GM19397 (cell line): ENCODE measurements at regions not wholly inside any gene's neighbourhood (a gene's known extent, or its start where the extent isn't known, plus 50 kb on each side); places are given as distances from the start of the nearest gene placed in this dataset.
"Not testable (repeated sequence)": the region's sequence is repeated elsewhere in the genome, so short reads cannot be mapped to it uniquely, and the experiment has no call there.

Source experiments
- ATAC-seq: cut with Tn5 transposase; IDR thresholded peaks from one replicate; pipeline ENCODE4 v1.9.1; 2021; ENCODE audit warnings: mild to moderate bottlenecking, moderate library complexity; ENCODE audit not compliant: unreplicated experiment

DNA sequence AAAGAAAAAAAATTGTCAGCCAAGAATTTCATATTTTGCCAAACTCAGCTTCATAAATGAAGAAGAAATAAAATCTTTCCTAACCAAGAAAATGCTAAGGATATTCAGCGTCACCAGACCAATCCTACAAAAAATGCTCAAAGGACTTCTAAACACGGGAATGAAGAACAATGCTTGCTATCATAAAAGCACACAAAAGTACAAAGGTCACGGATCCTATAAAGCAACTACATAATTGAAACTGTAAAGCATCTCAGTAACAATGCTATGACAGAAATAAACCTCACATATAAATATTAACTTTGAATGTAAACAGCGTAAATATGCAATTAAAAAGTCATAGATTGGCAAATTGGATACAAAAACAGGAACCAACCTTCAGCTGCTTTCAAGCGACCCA, 1314.6 kb upstream of the GYPC start:
- ATAC-seq: no peak

DNA sequence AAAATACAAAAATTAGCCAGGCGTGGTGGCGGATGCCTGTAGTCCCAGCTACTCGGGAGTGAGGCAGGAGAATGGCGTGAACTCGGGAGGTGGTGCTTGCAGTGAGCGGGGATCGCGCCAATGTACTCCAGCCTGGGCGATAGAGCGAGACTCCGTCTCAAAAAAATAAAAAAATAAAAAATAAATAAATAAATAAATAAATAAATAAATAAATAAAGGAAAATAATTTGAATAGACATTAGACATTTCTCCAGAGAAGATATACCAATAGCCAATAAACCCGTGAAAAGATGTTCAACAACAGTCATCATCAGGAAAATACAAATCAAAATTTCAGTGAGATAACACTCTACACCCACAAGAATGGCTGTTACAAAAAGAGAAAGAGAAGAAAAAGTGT, 1302.4 kb upstream of the GYPC start:
- not testable (repeated sequence) for ATAC-seq

DNA sequence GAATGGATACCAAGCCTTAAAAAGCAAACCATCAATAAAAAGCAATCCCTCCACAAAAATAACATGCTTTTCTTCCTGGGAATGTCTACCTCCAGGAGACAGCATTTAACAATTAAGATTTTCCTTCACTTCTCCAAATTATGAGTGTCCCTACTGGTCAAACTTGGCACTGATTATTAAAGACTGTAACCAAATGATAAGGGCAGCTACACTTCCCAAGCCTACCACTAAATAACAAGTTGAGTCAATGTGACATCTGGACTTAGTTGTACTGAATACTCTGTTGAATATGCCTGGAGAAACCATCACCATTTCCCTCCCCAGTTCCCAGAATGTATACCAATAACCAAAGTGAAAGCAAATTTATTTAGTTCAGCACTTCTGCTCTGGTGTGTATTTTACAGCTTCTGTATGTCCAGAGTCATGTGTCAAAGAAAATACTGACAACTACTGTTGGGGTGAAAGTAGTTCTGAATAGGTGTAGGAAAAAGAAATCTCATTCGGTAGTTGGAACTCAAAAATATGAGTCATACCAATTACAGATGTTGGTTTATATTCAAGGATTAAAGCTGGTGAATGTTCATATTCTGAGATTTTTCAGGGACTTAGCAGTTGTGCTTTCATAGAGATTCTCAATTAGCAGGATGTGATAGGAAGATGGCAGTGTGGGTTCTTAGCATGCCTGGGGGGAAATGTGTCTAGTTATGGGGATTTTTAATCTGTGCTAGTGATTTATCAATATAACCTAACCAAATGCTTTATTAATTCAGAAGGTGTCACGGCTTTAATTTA, 1291.6 kb upstream of the GYPC start:
- no peak for ATAC-seq

DNA sequence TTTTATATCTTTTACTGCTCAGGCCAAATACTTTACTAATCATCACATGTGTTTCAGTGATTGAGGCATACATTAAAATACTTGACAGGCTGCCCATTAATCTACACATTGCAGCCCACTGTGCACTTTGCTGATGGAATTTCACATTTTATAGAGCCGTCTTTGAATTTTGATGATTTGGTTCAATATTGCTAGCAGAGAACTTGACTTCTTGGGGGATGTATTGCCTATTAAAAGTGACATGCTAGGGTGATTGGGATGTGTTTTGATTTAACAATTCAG, 1291.0 kb upstream of the GYPC start:
- ATAC-seq: no peak

DNA sequence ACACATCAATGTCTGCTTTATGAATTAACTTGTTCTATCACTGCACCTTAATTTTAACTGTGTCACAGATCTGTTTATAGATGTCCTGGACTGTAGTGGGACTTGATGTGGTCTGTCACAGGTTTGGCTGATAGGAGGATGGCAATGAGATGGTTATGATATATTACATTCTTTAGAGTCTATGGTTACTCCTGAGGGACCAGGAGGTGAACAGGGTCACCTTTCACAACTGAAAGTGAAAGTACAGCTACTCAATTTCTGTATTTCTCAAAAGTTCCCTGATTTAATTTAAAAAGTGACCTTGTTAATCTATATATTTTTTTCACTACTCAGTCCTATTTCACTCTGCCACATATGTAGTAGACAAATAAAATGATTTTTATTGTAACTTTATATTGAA, 1284.1 kb upstream of the GYPC start:
- ATAC-seq: no peak

DNA sequence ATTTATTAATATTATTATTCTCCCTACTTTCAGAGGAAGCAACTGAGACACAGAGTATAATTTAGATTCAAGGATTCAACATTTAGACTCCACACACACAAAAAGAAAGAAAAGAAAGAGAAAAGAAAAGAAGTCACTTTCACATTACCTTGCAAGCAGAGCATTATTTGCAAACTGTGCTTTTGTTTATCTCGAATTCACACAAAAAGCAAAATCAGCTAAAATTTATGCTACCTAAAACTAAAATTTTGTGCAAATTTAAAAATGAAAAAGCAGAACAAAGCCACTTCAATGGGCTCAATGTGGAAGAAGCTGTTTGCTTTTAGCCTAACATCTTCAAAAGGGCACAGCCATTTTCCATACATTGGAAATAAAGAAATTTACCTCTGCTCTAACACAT, 1282.7 kb upstream of the GYPC start:
- ATAC-seq: no peak

DNA sequence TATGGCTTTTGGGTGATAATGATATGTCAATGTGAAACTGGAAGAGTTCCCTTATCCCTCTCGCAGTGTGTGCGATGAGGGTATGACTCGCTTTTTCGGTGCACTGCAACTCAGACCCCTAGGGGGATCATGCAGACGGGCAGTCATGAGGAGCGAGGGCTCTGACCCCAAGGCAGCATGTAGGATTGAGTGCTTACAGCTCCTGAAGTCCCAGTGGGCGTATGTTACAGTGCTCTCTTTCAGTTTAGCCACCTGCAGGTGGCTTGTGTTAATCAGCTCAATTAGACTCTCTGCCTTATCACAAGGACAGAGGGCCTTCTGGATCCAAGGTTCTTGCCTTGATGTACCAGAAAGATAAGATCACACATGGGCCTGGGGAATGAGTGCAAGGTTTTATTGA, 1269.9 kb upstream of the GYPC start:
- ATAC-seq: no peak

DNA sequence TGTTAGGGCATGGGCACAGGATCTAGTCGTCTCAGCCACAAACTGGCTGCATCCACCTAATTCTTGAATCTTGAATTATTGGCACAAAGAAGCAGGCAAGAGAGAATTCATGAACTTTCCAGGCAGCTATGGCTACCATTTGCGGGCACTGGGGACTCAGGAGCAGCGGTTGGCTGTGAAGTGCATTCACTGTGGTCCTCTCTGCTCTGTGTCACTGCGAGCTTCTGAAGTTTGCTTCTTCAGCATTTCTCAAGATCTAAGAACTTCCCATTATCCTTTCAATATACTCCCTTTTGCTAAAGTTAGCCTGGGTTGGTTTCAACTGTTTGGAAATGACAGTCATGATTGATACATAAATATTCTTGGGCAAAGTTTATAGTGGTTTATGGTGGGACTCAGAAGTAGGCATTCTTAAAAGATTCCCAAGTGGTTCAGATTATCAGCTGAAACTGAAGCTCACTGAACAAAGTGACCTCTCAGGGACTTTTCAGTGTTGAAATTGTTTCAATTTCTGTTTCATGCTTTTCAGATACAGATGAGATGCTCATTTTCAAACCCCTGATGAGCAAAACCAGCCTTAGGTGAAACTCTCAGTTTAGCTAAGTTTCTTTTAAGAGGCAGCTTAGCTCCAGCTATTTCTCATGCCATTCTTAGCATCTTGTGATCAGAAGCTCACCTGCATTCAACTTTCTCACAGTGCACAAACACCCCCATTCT, 1258.3 kb upstream of the GYPC start:
- peak; percentile 83 for ATAC-seq

DNA sequence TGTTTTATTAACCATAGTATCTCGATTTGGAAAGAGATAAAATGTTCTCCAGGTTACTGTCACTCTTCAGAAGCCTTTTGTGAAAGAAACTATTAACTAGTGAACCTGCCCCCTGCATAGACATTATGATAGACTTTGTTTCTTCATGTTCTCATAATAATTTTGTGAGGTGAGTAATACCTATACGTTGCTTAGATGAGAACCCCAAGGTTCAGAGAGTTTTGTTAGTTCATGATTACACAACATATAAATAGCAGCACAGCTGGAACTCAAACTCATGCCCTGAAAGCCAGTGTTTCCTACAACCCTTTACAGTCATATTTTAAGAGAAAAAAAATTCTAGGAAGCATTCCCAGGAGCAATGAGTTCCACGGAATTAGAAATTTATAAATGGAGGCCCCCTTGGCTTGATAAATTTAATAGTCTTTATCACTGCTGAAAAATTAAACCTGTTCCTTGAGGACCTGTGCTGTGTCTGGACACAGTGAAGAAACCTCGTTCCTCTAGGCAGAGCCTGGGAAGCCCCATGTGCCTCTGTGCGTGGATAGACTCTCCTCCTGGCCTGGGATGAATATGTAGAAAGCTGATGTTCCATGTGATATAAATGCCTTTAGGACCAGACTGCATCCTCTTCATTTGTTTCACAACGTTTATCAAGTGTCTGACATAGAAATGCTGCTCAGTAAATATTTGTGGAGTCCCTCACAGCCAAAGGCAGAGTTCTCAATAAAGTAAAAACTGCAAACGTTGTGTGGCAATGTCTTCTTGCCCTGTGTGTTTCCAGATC, 1257.0 kb upstream of the GYPC start:
- peak; percentile 35 for ATAC-seq

DNA sequence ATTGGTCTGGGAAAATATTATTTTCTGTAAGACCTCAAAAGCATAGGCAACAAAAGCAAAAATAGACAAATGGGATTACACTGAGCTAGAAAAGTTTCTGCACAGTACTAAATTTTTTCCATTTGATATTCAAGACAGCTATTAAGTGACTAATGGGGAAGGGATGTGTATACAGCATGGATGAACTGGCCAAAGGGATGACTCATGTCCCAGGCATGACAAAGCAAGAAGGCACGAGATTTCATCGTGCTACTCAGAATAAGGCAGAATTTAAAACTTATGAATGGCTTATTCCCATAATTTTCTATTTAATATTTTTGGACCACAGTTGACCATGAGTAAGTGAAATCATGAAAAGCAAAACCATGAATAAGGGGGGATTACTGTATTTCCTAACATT, 1250.1 kb upstream of the GYPC start:
- no peak for ATAC-seq

DNA sequence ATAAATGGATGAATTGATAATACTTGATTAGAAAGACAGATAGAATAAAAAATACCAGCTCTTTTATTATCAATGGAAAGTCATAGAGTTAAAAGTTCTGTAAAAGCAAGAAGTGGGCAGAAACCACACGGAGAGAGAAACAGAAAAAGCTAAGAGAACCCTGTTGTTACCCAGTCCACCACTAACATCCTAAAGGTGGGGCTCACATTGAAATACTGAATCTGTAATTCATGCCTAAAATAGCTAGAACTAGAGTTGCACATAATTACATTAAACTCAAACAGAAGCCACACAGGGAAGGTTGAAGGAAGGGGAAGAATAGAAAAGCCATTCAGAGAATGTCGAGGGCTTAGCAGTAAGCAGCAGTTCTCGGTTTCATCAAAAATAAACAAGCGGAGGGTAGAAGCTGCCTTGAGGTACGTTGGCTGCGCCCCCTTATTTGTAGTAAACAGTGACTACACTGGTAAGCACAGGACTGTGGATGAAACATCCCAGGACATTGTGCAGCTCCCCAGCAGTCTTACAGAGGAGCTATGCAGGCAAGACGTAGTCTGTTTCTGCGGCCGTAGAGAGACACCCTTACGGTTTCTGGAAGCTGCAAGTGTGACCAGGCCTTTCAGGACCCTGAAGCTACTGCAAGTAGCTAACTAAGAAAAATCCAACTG, 1247.0 kb upstream of the GYPC start:
- no peak for ATAC-seq

DNA sequence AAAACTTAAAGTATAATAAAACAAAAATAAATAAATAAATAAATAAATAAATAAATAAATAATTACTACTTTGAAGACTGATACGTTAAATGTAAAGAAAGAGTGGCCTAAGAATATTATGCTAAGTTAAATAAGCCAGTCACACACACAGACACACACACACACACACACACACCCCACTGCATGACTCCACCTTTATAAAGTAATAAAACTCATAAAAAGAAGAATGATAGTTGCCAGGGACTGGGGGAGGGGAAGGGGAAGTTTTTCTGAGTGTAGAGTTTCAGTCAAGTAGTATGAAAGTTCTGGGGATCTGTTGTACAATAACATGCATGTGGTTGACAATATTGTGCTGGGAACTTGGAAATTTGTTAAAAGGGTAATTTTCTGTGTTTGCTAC, 1237.5 kb upstream of the GYPC start:
- no peak for ATAC-seq

DNA sequence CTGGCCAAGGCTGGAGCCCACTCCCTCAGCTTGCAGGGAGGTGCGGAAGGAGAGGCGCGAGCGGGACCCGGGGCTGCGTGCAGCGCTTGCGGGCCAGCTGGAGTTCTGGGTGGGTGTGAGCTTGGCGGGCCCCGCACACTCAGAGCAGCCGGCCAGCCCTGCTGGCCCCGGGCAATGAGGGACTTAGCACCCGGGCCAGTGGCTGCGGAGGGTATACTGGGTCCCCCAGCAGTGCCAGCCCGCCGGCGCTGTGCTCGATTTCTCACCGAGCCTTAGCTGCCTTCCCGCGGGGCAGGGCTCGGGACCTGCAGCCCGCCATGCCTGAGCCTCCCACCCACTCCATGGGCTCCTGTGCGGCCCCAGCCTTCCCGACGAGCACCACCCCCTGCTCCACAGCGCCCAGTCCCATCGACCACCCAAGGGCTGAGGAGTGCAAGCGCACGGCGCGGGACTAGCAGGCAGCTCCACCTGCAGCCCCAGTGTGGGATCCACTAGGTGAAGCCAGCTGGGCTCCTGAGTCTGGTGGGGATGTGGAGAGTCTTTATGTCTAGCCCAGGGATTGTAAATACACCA, 1233.7 kb upstream of the GYPC start:
- not testable (repeated sequence) for ATAC-seq

DNA sequence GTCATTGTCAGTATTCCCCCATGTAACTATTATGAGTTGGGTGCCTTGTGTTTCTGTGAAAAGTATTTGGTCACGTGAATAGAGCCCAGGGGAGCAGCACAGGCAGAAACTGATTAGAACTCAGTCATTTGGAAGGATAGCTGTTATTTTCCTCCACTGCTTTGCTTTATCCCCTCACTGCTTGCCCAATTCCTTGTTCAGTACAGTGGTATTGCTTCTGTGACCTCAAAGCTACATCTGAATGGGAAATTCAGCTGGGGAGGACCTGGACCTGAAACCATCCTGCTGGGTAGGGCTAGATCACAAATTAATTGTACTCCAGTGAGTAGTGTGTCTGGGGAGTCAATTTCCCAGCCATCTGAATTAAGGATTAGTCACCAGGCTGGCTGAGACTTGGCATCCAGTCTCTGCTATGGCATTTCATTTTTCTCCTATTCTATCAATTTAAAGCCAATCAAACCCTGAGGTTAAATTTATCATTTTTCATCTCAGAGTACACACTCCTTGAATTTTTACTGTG, 1231.6 kb upstream of the GYPC start:
- ATAC-seq: no peak

DNA sequence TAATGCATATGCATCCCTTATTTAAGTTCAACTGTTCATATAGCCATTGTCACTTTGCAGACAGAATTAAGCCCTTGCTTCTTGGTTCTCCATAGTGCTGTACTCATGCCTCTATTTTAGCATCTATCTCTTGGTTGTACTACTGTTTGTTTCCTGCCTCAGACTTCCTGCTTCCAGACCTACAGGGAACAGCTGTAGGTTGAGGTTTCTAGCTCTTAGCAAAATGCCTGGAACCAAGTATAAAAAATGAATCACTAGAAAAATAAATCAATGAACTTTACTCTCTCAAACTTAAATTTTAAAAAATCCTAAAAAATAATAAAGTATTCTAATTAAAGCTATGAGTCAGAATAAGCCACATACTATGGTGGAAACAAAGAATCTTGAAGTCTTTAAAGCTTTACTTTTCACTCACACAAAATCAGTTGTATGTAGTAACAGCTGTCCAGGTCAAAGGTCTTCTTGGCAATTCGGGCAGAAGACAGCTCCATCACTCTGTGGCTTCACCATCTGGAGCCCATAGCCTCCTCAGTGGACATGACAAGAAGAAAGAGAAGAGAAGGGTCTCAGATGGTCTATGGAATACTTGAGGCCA, 1228.1 kb upstream of the GYPC start:
- ATAC-seq: no peak

DNA sequence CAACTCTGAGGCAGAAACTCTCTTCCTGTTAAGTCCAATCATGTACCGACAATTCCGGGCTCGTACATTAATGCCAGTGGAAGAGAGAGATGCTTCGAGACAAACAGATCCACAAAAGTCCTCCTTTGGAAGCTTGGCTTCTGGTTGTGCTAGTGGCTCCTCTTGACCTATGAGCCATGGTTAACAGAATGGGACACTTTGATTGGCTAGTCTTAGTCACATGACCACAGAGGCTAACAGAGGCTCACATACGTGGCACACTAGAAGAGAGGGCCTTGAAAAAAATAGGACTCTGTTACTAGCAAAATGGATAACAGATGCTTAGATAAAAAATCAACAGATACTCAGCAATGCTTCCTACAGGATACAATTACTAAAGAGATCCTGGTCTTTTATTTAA, 1211.9 kb upstream of the GYPC start:
- no peak for ATAC-seq

DNA sequence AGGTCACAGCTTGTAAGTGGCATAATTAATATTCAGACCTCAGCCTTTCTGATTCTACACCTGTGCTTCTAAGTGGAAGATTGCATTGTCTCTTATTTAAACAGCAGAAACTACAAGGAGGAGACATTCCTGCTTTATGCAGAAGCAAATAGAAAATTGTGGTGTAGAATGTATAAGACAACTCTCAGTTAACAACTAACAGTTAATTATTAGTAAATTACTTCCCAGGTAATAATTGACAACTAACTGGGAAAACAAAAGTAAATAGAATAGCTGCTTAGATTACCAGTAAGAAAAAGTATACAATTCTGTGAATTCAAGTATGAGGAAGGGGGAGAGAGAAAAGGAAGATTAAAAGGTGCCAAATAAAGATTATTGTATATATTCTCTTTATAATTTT, 1210.5 kb upstream of the GYPC start:
- no peak for ATAC-seq

DNA sequence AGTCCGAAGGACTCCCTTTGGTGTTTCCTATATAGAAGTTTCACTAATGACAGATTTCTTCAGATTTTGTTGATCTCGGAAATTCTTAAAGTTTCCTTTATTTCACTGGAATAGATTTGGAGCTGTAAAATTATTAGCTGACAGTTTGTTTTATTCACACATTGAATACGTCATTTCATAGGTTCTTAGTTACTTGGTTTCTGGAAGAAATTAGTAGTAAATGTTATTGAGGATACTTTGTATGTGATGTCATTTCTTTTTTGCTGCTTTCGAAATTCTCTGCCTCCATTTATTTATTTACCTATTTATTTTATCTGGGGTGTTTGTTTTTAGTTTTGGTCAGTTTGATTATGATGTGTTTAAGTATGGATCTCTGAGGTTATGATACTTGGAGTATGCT, 1205.9 kb upstream of the GYPC start:
- no peak for ATAC-seq

DNA sequence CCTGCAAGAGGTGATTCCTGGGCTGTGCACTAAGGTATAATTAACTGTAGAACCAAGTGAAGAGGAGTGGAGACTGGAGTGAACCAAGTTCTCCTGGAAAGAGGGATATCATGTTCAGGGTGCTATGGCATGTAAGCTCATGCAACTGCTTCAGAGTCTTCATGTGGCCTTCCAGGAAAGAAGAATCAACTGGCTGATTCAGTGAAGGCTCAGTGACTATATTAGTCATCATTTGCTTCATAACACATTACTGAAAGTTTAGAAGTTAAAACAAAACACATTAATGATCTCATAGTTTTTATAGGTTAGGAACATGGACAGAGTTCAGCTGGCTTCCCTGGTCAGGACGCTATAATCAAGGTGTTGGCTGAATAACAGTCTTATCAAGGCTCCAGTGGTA, 1200.8 kb upstream of the GYPC start:
- ATAC-seq: no peak

DNA sequence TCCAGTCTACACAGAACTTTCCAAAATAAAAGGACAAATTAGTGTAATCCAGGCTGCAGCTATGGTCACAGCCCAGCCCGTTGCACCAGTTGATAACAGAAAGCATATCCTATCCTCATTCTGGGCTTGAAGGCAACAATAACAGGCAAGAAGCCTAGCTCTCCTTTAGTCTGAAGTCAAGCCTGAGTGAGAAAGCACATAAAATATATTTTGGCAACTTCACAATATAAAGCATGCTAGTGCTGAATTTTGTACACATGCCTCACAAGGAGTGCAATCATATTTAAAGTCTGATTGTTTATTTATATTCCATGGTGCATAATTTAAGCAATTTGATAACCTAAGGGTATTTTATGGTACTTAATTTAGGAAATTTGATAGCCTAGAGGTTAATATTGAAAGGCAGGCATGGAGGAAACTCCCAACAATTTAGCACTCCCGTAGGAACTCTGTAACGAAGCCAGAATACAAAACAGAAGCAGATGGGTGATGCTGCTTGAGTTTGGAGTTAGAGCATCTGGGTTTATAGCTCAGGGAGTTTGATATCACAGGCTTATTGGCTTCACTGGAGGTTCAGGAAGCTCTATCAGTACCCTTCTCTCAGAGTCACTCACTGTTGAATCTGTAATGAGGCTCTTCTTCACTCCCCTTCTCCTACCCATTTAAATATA, 1199.1 kb upstream of the GYPC start:
- ATAC-seq: no peak
